Neural progenitor cell (in vitro differentiated cells): ENCODE measurements at regions not wholly inside any gene's neighbourhood (a gene's known extent, or its start where the extent isn't known, plus 50 kb on each side); places are given as distances from the start of the nearest gene placed in this dataset.

Source experiments
- DNase-seq: peaks from one replicate; pipeline ENCODE4 v3.0.0-alpha.2; 2016; ENCODE audit warnings: low spot score
- H2AFZ ChIP-seq: fragments of 200-600 bp; sonication (generic); replicated peaks from 2 replicates; pipeline ENCODE4 v1.6.1; 2016; ENCODE audit warnings: antibody characterized with exemption
- H3F3A ChIP-seq: fragments of 200-600 bp; sonication (generic); 2 replicates; pipeline ENCODE4 v1.6.1; 2016; ENCODE audit warnings: antibody characterized with exemption, low read depth
- H3K27ac ChIP-seq: fragments of 200-600 bp; sonication (generic); 2 replicates; pipeline ENCODE4 v1.5.1; 2016; ENCODE audit warnings: mild to moderate bottlenecking
- H3K27me3 ChIP-seq: fragments of 200-600 bp; sonication (generic); 2 replicates; pipeline ENCODE4 v1.6.1; 2016; ENCODE audit warnings: mild to moderate bottlenecking, moderate library complexity
- H3K36me3 ChIP-seq: fragments of 200-600 bp; sonication (generic); 2 replicates; pipeline ENCODE4 v1.5.1; 2016
- H3K4me1 ChIP-seq: fragments of 200-600 bp; sonication (generic); 2 replicates; pipeline ENCODE4 v1.6.1; 2016; ENCODE audit warnings: mixed run types
- H3K4me2 ChIP-seq: fragments of 200-600 bp; sonication (generic); 2 replicates; pipeline ENCODE4 v1.6.1; 2016
- H3K4me3 ChIP-seq: fragments of 200-600 bp; sonication (generic); 2 replicates; pipeline ENCODE4 v1.5.1; 2016
- H3K79me2 ChIP-seq: fragments of 200-600 bp; sonication (generic); 2 replicates; pipeline ENCODE4 v1.6.1; 2016; ENCODE audit warnings: low read depth
- H3K9ac ChIP-seq: fragments of 200-600 bp; sonication (generic); 2 replicates; pipeline ENCODE4 v1.6.1; 2016
- H3K9me3 ChIP-seq: fragments of 200-600 bp; sonication (generic); 2 replicates; pipeline ENCODE4 v1.5.1; 2016; ENCODE audit warnings: low read depth
- H4K20me1 ChIP-seq: fragments of 200-600 bp; sonication (generic); 2 replicates; pipeline ENCODE4 v1.6.1; 2016; ENCODE audit warnings: low read depth
- H3K27ac Mint-ChIP-seq: 3 replicates; pipeline ENCODE4 v1.8.0; 2021; ENCODE audit warnings: mixed read lengths
- H3K27me3 Mint-ChIP-seq: 2 replicates; pipeline ENCODE4 v1.8.0; 2022; ENCODE audit warnings: low read depth, mild to moderate bottlenecking, inconsistent platforms, moderate library complexity, mixed read lengths; ENCODE audit not compliant: insufficient read depth
- H3K36me3 Mint-ChIP-seq: 3 replicates; pipeline ENCODE4 v1.8.0; 2021; ENCODE audit warnings: mixed read lengths
- H3K4me1 Mint-ChIP-seq: 3 replicates; pipeline ENCODE4 v1.8.0; 2021; ENCODE audit warnings: mixed read lengths
- H3K4me3 Mint-ChIP-seq: 3 replicates; pipeline ENCODE4 v1.8.0; 2021; ENCODE audit warnings: mild to moderate bottlenecking, moderate library complexity, mixed read lengths
- H3K9me3 Mint-ChIP-seq: 3 replicates; pipeline ENCODE4 v1.8.0; 2020; ENCODE audit warnings: mixed read lengths
- CTCF ChIP-seq: fragments of 200-600 bp; sonication (generic); IDR thresholded peaks from 2 replicates; pipeline ENCODE4 v1.5.1; 2017; ENCODE audit warnings: antibody characterized with exemption, mild to moderate bottlenecking
- EZH2 ChIP-seq: fragments of 200-600 bp; sonication (generic); IDR thresholded peaks from 2 replicates; pipeline ENCODE4 v1.6.1; 2017; ENCODE audit warnings: antibody characterized with exemption, mild to moderate bottlenecking, moderate library complexity
- EZH2phosphoT487 ChIP-seq: fragments of 200-600 bp; sonication (generic); IDR thresholded peaks from 2 replicates; pipeline ENCODE4 v1.6.1; 2017; ENCODE audit warnings: antibody characterized with exemption

DNA sequence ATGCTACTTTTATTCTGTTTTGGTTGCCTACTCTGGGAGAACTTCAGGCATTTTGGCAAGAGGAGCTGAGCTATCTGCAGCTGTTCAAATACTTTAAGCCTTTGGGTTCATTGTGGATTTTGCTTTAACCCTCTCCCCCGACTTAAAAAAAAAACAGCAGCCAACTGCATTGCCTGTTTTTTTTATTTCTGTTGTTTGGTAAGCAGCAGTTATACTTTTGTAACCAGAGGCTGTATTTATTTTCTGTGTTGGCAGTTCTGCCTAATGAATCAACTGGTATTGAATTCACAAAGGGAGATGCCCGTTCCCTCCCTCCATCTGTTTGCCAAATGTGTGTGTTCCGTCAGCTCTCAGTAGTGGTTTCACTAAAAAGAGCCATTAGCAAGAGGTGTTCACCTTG, 484.0 kb downstream of the UTRN start:
- no peaks in the 10 kb centered on the region for H3F3A ChIP-seq
- H3K4me1 Mint-ChIP-seq = no peaks in the 10 kb centered on the region
- H3K36me3 Mint-ChIP-seq = peaks cover 8% of the 10 kb centered on the region
- H3K4me2 ChIP-seq = peak overlapping the region; percentile 12
- no peaks in the 10 kb centered on the region for H3K36me3 ChIP-seq
- H3K4me3 Mint-ChIP-seq = no peak overlapping the region
- H3K79me2 ChIP-seq = no peaks in the 10 kb centered on the region
- no peaks in the 10 kb centered on the region for H3K9me3 ChIP-seq
- no peak overlapping the region for H2AFZ ChIP-seq
- H3K27me3 Mint-ChIP-seq = no peaks in the 10 kb centered on the region
- no peak for DNase-seq
- peaks cover 18% of the 10 kb centered on the region for H3K4me1 ChIP-seq
- H3K4me3 ChIP-seq = no peak overlapping the region
- no peaks in the 10 kb centered on the region for H3K27me3 ChIP-seq
- H3K9me3 Mint-ChIP-seq = no peaks in the 10 kb centered on the region
- TF ChIP-seq EZH2phosphoT487 (no peak), CTCF (no peak), EZH2 (no peak)
- no peak overlapping the region for H3K9ac ChIP-seq
- H3K27ac ChIP-seq = no peak overlapping the region
- H3K27ac Mint-ChIP-seq = no peak overlapping the region
- H4K20me1 ChIP-seq = no peaks in the 10 kb centered on the region

DNA sequence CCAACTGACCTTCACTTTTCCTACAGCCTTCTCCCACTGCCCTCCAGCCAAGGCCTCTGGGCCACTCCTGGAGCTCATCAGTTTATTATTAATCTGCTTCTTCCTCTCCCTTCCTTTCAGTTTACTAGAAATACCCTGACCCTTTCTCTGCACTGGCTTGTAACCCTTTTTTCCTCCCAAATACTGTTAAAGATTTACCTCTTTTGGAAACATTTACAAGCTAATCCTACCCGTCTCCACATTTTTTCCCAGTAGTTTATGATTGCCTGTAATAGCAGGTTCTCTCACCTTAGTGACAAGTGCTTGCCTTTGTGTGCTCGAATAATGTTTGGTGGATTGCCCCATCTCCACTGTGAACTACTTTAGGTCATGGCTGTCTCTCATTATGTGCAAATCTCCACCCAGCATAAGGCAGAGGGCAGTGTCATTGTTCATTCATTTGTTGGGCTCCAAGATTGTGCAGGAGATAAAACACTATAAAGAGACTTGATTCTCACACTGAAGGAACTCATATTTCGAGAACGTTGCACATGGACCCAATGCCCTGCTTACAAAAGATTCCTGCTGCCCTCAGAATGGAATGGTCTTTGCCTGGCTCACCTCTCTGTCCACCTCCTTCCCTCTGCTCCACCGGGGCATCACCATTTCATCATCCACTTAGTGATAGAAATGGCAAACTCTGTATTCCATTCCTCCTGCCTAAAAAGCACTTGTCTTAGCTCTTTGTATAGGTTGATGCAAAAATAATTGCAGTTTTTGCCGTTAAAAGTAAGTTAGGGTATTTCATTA, 491.1 kb downstream of the UTRN start:
- no peak overlapping the region for H3K4me3 ChIP-seq
- Mint-ChIP-seq H3K36me3 (peaks cover 16% of the 10 kb centered on the region), H3K9me3 (no peaks in the 10 kb centered on the region), H3K27ac (no peak overlapping the region), H3K27me3 (no peaks in the 10 kb centered on the region), H3K4me3 (no peak overlapping the region), H3K4me1 (no peaks in the 10 kb centered on the region)
- H4K20me1 ChIP-seq = no peaks in the 10 kb centered on the region
- H3K27me3 ChIP-seq = no peaks in the 10 kb centered on the region
- no peaks in the 10 kb centered on the region for H3K79me2 ChIP-seq
- H3K27ac ChIP-seq = no peak overlapping the region
- no peak for DNase-seq
- H3K36me3 ChIP-seq = no peaks in the 10 kb centered on the region
- H3K9me3 ChIP-seq = no peaks in the 10 kb centered on the region
- TF ChIP-seq CTCF (no peak), EZH2 (no peak), EZH2phosphoT487 (no peak)
- H2AFZ ChIP-seq = no peak overlapping the region
- H3K9ac ChIP-seq = no peak overlapping the region
- no peaks in the 10 kb centered on the region for H3F3A ChIP-seq
- H3K4me1 ChIP-seq = peaks cover 8% of the 10 kb centered on the region
- H3K4me2 ChIP-seq = no peak overlapping the region

- Histone ChIP-seq H3K4me2 (no peak overlapping the region), H2AFZ (no peak overlapping the region), H3K4me1 (peaks cover 8% of the 10 kb centered on the region), H3K27ac (no peak overlapping the region), H3K79me2 (no peaks in the 10 kb centered on the region), H3K9me3 (no peaks in the 10 kb centered on the region), H3K36me3 (no peaks in the 10 kb centered on the region), H4K20me1 (no peaks in the 10 kb centered on the region), H3F3A (no peaks in the 10 kb centered on the region), H3K9ac (no peak overlapping the region), H3K27me3 (no peaks in the 10 kb centered on the region), H3K4me3 (no peak overlapping the region)
- Mint-ChIP-seq H3K4me1 (no peaks in the 10 kb centered on the region), H3K27ac (no peak overlapping the region), H3K9me3 (no peaks in the 10 kb centered on the region), H3K36me3 (peaks cover 16% of the 10 kb centered on the region), H3K27me3 (no peaks in the 10 kb centered on the region), H3K4me3 (no peak overlapping the region)
- TF ChIP-seq CTCF (no peak), EZH2phosphoT487 (no peak)
- no peak for DNase-seq
Observed at GRCh38 chr6:144777249-144777648, 492.1 kb downstream of the UTRN start.
